Non-pigmented ciliary epithelial cell (primary cell): ENCODE measurements at regions not wholly inside any gene's neighbourhood (a gene's known extent, or its start where the extent isn't known, plus 50 kb on each side); places are given as distances from the start of the nearest gene placed in this dataset.
"Not testable (repeated sequence)": the region's sequence is repeated elsewhere in the genome, so short reads cannot be mapped to it uniquely, and the experiment has no call there.

ENCODE experiments used
- DNase-seq: peaks from one replicate; pipeline ENCODE4 v3.0.0-alpha.2; 2010; ENCODE audit warnings: low read depth

DNA sequence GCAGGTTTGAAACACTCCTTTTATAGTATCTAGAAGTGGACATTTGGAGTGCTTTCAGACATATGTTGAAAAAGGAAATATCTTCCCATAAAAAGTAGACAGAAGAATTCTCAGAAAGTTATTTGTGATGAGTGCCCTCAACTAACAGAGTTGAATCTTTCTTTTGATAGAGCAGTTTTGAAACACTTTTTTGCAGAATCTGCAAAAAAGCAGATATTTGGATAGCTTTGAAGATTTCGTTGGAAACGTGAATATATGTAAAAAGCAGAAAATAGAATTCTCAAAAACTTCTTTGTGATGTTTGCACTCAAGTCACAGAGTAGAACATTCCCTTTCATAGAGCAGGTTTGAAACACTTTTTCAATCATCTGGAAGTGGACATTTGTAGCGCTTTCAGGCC lies 676.4 kb upstream of the ZNF337 start:
- not testable (repeated sequence) for DNase-seq

DNA sequence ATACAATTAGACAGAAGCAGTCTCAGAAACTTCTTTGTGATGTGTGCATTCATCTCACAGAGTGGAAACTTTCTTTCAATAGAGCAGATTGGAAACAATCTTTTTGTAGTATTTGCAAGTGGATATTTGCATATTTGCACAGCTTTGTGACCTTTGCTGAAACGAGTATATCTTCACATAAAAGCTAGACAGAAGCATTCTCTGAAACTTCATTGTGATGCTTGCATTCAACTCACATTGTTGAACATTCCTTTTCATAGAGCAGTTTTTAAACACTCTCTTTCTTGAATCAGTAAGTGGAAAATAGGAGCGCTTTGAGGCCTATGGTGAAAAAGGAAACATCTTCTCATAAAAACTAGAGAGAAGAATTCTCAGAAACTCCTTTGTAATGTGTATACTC lies 657.9 kb upstream of the ZNF337 start:
- DNase-seq, result no peak

DNA sequence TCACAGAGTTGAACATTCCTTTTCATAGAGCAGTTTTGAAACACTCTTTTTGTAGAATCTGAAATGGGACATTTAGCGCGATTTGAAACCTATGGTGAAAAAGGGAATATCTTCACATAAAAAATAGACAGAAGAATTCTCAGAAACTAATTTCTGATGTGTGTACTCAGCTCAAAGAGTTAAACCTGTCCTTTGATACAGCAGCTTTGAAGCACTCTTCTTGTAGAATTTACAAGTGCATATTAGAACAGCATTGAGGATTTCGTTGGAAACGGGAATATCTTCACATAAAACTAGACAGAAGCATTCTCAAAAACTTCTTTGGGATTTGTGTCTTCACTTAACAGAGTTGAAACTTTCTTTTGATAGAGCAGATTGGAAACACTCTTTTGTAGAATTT lies 650.7 kb upstream of the ZNF337 start:
- no peak for DNase-seq

DNA sequence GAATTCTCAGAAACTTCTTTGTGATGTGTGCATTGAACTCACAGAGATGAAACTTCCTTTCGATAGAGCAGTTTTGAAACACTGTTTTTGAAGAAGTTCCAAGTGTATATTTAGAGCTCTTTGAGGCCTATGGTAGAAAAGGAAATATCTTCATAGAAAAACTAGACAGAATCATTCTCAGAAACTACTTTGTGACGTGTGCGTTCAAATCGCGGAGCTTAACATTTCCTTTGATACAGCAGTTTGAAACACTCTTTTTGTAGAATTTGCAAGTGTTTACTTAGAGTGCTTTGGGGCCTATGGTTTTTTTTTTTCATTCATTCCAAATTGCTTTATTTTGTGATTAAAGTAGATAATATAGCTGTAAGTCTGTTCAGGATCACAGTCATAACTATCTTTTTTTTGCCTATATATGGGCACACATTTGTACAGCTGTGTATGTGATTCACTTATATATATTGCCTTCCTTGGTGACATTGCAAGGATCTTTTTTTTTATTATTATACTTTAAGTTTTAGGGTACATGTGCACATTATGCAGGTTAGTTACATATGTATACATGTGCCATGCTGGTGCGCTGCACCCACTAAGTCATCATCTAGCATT lies 643.9 kb upstream of the ZNF337 start:
- DNase-seq, result not testable (repeated sequence)

DNA sequence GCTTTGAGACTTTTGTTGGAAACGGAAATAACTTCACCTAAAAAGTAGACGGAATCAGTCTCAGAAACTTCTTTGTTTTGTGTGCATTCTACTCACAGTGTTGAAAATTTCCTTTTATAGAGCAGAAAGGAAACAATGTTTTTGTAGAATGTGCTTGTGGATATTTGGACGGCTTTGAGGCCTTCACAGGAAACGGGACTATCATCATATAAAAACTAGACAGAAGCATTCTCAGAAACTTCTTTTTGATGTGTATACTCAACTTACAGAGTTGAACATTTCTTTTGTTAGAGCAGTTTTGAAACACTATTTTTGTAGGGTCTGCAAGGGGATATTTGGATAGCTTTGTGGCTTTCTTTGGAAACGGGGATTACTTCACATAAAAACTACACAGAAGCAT lies 627.5 kb upstream of the ZNF337 start:
- no peak for DNase-seq

DNA sequence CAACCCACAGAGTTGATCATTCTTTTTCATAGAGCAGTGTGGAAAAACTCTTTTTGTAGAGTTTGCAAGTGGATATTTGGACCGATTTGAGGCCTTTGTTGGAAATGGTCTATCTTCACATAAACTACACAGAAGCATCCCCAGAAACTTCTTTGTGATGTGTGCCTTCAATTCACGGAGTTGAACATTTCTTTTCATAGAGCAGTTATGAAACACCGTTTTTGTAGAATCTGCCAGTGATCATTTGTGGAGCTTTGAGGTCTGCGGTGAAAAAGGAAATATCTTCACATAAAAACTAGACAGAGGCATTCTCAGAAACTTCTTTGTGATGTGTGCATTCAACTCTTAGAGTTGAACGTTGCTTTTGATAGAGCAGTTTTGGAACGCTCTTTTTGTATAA lies 618.4 kb upstream of the ZNF337 start:
- no peak for DNase-seq

DNA sequence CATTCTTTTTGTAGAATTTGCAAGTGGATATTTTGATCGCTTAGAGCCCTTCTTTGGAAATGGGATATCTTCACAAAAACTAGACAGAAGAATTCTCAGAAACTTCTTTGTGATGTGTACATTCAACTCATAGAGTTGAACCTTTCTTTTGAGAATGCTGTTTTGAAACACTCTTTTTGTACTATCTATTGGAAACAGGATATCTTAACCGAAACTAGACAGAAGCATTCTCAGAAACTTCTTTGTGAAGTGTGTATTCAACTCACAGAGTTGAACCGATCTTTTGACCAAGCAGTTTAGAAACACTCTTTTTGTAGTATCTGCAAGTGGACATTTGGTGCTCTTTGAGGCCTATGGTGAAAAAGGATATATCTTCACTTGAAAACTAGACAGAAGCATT lies 613.1 kb upstream of the ZNF337 start:
- DNase-seq, result not testable (repeated sequence)

DNA sequence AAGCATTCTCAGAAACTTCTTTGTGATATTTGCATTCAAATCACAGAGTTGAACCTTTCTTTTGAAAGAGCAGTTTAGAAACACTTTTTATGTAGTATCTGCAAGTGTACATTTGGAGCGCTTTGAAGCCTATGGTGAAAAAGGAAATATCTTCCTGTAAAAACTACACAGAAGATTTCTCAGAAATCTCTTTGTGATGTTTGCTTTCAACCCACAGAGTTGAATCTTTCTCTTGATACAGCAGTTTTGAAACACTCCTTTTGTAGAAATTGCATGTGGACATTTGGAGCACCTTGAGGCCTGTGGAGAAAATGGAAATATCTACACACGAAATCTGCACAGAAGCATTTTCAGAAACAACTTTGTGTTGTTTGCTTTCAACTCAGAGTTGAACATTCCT lies 612.3 kb upstream of the ZNF337 start:
- no peak for DNase-seq

DNA sequence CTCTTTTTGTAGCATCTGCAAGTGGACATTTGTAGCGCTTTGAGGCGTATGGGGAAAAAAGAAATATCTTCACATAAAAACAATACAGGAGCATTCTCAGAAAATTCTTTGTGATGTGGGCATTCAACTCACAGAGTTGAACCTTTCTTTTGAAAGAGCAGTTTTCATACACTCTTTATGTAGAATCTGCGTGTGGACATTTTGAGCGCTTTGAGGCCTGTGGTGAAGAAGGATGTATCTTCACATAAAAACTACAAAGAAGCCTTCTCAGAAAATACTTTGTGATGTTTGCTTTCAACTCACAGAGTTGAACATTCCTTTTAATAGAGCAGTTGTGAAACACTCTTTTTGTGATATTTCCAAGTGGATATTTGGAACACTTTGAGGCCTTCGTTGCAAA lies 598.4 kb upstream of the ZNF337 start:
- DNase-seq, result no peak

DNA sequence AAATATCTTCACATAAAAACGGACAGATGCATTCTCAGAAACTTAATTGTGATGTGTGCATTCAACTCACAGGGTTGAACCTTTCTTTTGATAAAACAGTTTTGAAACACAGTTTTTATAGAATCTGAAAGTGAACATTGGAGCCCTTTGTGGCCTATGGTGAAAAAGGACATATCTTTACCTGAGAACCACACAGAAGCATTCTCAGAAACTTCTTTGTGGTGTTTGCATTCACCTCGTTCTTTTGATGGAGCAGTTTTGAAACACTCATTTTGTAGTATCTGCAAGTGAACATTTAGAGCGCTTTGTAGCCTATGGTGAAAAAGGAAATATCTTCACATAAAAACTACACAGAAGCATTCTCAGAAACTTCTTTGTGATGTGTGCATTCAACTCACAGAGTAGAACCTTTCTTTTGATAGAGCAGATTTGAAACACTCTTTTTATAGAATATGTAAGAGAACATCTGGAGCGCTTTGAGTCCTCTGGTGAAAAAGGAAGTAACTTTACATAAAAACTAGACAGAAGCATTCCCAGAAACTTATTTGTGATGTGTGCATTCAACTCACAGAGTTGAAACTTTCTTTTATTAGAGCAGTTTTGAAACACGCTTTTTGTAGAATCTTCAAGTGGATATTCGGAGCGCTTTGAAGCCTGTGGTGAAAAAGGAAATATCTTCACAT lies 591.9 kb upstream of the ZNF337 start:
- DNase-seq, result not testable (repeated sequence)

DNA sequence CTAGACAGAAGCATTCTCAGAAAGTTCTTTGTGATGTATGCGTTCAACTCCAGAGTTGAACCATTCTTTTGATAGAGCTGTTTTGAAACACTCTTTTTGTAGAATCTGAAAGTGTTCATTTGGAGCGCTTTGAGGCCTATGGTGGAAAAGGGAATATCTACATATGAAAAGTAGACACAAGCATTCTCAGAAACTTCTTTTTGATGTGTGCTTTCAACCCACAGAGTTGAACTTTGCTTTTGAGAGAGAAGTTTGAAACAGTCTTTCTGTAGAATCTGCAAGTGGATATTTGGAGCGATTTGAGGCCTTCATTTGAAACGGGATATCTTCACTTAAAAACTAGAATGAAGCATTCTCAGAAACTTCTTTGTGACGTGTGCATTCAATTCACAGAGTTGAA lies 582.6 kb upstream of the ZNF337 start:
- no peak for DNase-seq

DNA sequence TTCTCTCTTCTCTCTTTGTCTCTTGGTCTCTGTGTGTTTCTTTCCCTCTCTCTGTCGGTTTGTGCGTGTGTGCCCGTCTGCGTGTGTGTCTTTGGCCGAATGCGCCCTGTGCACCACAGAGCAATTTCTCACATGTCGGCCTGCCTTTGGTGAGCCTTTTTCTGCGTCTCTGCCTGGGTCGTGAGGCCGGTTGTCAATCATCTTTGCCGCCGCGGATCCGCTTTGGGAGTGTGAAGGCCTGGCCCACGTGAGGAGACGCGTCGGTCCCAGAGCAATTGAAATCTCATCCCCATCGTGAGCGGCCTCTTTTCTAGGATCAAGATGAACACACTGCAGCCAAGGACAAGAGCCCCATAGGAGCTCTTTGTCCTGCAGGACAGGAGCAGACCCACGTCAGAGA lies 580.7 kb upstream of the ZNF337 start:
- no peak for DNase-seq

DNA sequence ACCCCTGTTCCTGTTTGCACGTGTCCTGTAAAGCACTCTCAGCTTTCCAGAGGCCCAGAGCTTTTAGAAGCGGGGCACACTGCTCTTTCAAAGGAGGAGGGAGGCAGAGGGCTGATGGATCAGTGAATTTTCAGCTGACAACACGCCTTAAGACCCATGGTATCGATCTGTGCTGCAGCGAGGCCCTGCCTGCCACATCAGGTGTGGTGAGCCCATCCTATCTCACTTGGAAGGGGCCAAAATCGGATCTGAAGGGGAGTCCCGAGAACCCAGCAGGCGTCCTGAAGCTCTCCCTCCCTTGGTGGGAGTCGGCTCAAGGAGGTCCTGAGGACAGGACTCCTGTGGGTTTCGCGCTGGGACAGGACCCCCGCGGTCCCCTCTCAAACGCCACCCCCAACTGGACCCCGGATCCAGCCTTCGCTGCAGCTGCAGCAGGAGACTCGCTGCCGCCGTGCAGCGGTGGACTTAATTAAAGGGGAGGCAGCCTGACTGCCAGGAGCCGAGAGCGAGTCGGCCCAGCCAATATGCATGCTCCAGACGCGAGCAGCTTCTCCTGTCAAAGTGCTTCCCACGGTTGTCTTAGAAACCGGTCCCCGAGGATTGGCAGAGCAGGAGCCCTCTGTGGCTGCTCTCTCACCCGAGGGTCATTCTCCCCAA lies 580.0 kb upstream of the ZNF337 start:
- DNase-seq, result no peak

DNA sequence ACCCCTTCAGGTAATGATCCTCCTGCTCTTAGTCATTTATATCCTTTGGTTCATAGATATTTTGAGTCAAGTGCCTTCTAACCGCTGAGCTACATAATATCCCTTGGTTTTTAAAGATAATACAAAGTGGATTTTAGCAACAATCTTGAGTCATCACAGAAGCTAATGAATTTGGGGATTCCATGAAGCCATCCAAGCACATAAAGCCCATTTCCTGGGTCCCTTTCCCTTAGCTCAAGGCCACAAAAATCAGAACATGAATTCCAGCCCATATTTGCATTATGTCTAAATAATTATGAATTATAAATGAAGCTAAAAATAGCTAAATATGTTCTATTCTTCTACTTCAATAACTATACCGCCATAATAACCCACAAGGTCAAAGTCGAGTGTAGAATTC lies 572.1 kb upstream of the ZNF337 start:
- not testable (repeated sequence) for DNase-seq

DNA sequence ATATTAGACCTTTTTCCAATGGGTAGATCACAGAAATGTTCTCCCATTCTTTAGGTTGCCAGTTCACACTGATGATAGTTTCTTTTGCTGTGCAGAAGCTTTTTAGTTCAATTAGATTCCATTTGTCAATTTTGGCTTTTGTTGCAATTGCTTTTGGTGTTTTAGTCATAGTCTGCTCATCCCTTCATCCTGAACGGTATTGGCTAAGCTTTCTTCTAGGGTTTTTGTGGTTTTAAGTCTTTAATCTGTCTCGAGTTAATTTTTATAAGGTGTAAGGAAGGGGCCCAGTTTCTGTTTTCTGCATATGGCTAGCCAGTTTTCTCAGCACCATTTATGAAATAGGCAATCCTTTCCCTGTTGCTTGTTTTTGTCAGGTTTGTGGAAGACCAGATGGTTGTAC lies 564.3 kb upstream of the ZNF337 start:
- not testable (repeated sequence) for DNase-seq

DNA sequence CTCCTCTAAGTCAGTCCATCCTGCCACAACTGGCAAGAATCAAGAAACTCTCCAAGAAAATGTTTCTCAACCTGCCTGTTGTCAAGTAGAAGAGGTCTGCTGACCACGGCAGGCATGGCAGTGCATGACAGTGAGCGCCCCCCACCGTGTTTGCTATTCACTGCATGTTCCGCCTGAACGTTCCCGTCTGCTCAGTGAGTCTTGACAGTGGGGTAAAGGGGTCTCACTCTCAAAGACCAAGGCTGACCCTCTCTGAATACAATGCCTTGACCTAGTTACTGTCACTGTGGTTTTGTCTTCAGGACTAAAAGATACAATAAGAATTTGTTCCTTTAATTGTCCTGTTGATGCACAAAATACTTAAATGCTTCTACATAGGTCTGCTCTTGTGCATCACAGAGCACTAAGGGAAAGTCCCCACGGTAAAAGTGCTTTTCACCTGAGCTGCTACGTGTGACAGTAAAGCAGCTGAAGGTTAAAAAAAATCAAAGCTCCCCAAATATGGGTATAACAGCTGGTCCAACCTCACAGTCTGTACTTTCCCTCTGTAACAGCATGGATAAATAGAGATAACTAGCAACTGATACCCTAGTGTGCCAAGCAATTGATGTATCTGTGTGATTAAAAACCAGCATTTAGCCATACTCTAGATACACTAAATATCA lies 555.8 kb upstream of the ZNF337 start:
- DNase-seq, result not testable (repeated sequence)

DNA sequence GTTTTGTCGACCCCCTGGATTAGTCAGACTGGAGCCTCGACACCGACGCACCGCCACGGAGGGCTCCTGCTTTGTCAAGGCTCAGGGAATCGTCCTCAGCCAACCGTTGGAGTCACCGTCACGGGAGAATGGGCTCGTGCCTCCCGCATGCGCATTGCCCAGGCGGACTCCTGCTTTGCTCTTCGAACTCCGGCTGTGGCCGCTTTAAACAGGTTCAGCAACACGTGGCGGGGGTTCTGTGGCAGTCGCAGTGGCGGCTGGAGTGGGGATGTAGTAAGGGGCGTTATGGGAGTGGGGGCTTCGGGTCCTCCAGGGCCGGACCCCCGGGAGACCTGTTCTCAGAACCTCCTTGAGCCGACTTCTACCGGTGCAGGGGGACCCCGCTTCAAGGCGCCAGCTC lies 554.7 kb upstream of the ZNF337 start:
- DNase-seq, result not testable (repeated sequence)

DNA sequence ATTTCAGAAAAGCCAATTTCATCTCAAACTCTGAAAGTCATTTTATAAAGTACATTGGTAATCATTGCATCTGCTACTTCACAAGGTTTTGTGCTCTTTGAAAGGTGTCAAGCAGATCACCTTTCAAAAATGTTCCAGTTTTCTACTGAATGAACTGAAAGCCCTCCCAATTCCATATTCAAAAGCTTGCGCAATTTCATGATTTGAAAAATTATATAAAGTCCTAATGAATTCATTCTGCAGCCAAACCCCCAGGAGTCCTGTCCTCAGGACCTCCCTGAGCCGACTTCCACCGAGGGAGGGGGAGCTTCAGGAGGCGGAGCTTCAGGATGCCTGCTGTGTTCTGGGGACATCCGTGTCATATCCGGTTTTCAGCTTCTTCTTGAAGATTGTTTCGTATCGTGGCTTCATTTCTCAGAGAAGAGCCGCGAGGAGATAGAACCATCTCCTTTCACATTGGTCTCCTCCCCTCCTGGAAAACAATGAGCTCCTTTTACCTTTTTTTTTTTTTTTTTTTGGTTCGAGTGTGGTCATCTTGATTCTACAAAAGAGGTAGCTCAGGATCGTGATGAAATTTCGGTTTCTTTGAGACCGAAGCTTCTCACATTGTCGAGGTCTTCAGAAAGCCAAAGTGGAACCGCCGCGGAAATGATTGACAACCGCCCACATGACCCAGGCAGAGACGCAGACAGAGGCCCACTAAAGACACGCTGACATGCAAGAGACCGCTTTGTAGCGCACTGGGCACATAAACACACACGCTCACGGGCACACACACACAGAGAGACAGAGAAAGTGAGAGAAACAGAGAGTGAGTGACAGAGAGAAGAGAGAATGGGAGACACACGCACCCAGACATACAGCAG lies 553.8 kb upstream of the ZNF337 start:
- not testable (repeated sequence) for DNase-seq

DNA sequence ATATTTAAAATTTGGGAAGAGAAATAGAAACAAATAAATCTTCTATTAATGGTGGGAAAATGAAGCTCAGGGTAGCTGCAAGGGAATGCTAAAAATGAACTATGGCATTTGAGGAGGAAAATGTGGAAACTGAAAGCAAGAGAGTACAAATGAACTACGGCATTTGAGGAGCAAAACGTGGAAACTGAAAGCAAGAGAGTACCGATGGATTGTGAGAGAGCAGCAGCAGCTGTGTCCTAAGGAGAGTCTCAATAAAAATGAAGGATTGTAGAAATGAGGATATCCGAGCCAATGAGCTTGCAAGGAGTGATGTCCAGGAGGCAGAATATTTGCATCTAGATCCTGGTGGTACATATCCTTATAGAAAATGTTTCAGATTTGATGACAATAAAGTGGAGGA lies 547.1 kb upstream of the ZNF337 start:
- DNase-seq, result no peak

DNA sequence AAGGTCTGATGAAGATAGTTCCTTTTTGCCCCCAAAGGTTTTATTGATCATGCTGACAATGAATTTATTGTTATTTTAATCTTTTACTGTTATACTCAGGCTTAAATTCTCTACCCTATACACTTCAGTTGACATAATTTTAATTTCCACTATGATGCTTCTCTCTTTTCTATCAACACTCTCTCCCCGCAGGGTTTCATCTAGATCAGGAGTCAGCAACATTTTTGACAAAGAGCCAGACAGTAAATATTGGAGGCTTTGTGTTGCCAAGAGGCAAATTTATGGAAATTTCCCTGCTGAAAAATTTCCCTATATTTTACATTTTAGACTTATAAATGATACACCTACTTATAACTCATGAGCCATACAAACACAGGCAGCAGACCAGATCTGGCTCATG lies 524.0 kb upstream of the ZNF337 start:
- not testable (repeated sequence) for DNase-seq

DNA sequence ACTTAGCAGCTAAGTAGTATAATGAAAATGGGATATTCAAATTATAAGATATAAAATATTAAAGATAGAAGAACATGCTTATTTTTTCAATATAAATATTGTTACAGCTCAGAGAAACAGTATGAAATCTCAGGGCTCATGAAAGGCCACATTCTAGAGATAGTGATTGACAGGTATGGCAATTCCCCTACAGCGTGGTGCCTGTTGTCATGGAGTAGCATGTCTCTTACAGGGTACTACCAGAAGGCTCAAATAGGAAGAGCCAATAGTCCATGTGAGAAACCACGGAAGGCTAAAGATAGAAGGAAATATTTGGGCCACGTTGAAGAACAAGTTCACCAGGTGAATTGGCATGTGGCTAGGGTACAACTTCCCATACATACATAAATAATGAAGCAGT lies 522.9 kb upstream of the ZNF337 start:
- DNase-seq, result not testable (repeated sequence)

DNA sequence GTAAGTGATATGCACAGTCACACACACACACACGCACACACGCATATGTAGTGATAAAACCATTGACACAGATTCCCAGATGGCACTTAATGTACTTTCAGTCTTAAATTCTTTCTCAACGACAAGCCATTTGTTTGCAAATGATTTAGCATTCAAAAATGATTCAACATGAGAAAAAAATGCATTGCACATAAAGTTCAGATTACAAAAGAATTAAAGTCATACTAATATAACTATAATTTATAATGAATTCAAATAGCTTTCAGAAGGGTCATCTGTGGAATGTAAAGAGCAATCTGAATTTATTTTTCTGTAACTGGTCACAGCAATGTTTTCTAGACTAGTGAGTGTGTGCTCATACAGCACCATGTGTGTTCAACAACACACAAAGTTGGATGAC lies 521.6 kb upstream of the ZNF337 start:
- DNase-seq, result no peak
